HFF-Myc (cell line): ENCODE measurements at regions not wholly inside any gene's neighbourhood (a gene's known extent, or its start where the extent isn't known, plus 50 kb on each side); places are given as distances from the start of the nearest gene placed in this dataset.
"Not testable (repeated sequence)": the region's sequence is repeated elsewhere in the genome, so short reads cannot be mapped to it uniquely, and the experiment has no call there.

Experiments
- DNase-seq: peaks from one replicate; pipeline ENCODE4 v3.0.0-alpha.2; 2011; ENCODE audit warnings: low read depth; ENCODE audit errors: extremely low read depth
- H3K4me3 ChIP-seq: replicated peaks from 2 replicates; pipeline ENCODE4 v1.5.1; 2011; ENCODE audit warnings: low read depth, mild to moderate bottlenecking, control low read depth, low read length
- CTCF ChIP-seq: IDR thresholded peaks from 2 replicates; pipeline ENCODE4 v1.5.1; 2012; ENCODE audit warnings: mild to moderate bottlenecking, low read depth, low read length, control low read depth; ENCODE audit errors: missing control alignments

DNA sequence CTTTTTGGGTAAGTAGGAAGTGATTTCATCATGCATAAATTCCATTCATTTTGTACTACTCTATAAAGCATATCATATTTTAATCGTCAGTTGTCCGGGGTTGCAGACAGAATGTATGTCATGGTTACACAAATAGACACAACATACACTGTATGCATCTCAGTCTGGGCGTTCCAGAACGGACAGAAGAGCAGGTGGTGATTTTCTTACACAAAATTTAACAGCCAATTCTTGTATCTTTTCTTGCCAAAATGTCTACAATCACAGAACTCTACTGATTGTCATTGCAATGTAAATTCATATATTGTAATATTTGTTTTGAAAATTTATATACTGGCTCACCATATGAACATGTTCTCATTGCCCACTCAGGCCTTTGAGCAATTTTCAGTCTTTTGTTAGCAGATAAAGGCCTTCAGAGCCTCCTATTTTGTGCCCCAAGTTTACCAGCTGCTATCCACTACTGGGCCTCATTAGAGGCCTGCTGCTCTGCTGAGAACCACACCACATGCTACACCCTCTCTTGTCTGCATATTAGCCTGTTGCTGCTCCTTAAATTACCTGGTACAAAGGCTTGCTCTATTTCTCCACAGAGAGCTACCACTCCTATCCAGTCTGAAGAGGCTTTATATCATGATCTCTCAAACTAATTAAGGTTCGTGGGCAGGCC, 61.5 kb downstream of the PRDM13 start:
- no peak for TF ChIP-seq CTCF
- no peak for DNase-seq
- no peak overlapping the region for H3K4me3 ChIP-seq

DNA sequence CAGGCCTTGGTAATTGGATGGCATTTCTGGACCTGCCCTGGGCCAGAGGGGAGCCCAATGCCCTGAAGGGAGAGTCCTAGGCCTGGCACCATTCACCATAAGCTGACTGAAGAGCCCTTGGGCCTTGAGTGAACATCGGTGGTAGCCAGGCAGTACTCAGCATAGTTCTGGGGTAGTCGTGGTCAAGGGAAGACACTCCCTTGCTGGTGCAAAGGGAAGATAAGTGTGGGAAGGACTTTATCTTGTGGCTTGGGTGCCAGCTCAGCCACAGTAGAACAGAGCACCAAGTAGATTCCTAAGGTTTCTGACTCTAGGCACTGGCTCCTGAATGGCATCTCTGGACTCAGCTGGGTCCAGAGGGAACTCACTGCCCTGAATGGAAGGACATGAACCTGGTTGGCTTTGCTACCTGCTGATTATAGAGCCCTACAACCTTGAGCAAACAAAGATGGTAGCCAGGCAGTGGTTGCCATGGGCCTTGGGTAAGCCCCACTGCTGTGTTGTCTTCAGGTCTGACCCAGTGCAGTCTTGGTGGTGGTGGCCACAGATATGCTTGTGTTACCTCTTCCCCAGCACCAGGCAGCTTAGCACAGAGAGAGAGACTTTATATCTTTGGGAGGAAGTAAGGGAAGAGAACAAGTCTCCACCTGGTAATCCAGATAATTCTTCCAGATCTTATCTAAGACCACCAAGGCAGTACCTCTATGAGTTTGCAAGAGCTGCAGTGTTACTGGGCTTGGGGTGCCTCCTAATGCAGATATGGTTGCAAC, 83.5 kb downstream of the PRDM13 start:
- no peak overlapping the region for H3K4me3 ChIP-seq
- TF ChIP-seq CTCF, result no peak
- no peak for DNase-seq

- DNase-seq, H3K4me3 ChIP-seq: not testable (repeated sequence)
Measured at GRCh38 chr6:99702287-99702686, 95.7 kb downstream of the PRDM13 start.

- DNase-seq, result no peak
- no peak overlapping the region for H3K4me3 ChIP-seq
- TF ChIP-seq CTCF, result no peak
Measured at GRCh38 chr6:99709062-99709461, 102.4 kb downstream of the PRDM13 start.

DNA sequence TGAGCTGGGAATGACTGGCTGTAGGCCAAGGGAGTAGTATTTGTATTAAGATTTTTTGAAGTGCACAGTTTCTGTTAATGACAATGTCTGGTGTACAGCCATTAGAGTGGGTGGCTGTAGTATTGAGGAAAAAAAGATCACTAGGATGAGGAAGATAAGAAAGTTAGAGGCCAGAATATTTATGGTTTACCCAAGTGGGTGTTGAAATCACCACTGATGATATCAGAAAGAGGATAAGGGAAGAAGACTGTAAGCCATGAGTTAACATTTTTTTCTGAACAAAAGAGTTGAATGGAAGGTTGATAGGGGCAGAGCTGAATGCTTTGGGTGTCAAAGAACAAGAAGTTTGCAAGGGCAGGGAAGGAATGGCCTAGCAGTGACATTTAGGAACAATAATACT, 104.7 kb downstream of the PRDM13 start:
- DNase-seq, result no peak
- TF ChIP-seq CTCF, result no peak
- no peak overlapping the region for H3K4me3 ChIP-seq

GRCh38 chr6:99711925-99712324, 105.3 kb downstream of the PRDM13 start:
- TF ChIP-seq CTCF, result no peak
- no peak for DNase-seq
- no peak overlapping the region for H3K4me3 ChIP-seq

DNA sequence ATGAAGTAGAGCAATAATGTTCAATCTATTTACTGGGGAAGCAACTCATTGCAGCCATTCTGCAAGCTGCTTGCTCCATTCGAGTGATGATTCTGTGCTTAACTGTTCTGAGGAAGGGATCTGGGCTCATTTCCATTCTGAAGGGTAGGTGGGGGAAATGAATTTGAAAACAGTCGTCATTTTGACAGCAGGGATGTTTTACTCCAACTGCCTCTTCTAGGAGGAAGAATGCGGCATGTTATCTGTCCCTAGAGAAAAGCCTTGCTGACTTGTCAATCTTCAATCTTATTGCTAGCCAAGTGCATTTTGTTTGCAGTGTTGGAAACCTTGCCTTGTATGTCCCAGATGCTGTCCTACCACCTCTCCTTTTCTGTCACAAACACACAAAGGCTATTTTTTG, 105.9 kb downstream of the PRDM13 start:
- no peak for DNase-seq
- no peak for TF ChIP-seq CTCF
- H3K4me3 ChIP-seq, result no peak overlapping the region

- DNase-seq, H3K4me3 ChIP-seq: not testable (repeated sequence)
Measured at GRCh38 chr6:99722043-99722442, 115.4 kb downstream of the PRDM13 start.

- not testable (repeated sequence) for H3K4me3 ChIP-seq, DNase-seq
Measured at GRCh38 chr6:99730237-99730636, 123.6 kb downstream of the PRDM13 start.
